ENCODE measurements at regions not wholly inside any gene's neighbourhood (a gene's known extent, or its start where the extent isn't known, plus 50 kb on each side); places are given as distances from the start of the nearest gene placed in this dataset.

DNA sequence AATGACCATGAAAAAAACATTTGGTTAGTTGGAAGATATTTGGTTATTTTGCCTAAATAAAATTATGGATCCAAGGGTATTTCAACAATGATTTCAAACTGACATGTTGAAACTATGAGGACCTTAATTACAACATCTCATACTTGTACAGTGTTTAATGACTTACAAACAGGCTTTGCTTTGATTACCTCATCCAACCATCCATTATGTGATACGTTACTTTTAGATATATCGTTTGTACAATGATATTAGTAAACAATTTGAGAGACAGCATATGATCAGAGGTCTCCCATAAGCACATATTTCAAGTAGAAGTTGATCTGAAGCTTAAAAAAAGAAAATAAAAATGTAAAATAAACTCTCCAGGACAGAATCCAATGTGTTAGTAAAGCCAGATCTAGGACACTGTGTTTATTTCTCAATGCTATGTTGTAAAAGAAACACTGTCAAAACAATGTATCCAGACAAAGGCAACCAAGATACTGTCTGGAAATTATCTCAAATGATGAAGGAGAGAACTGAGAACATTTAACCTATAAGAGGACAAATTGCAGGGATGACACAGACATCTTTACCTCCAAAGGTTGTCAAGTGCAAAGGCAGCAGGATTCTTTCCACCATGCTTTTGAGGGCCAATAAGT lies 116.0 kb upstream of the TARS1 start:
- TF ChIP-seq, protein P1, sequence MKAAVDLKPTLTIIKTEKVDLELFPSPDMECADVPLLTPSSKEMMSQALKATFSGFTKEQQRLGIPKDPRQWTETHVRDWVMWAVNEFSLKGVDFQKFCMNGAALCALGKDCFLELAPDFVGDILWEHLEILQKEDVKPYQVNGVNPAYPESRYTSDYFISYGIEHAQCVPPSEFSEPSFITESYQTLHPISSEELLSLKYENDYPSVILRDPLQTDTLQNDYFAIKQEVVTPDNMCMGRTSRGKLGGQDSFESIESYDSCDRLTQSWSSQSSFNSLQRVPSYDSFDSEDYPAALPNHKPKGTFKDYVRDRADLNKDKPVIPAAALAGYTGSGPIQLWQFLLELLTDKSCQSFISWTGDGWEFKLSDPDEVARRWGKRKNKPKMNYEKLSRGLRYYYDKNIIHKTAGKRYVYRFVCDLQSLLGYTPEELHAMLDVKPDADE (IDR thresholded peaks at IDR 0.05) = no peak
- TF ChIP-seq, protein P2, sequence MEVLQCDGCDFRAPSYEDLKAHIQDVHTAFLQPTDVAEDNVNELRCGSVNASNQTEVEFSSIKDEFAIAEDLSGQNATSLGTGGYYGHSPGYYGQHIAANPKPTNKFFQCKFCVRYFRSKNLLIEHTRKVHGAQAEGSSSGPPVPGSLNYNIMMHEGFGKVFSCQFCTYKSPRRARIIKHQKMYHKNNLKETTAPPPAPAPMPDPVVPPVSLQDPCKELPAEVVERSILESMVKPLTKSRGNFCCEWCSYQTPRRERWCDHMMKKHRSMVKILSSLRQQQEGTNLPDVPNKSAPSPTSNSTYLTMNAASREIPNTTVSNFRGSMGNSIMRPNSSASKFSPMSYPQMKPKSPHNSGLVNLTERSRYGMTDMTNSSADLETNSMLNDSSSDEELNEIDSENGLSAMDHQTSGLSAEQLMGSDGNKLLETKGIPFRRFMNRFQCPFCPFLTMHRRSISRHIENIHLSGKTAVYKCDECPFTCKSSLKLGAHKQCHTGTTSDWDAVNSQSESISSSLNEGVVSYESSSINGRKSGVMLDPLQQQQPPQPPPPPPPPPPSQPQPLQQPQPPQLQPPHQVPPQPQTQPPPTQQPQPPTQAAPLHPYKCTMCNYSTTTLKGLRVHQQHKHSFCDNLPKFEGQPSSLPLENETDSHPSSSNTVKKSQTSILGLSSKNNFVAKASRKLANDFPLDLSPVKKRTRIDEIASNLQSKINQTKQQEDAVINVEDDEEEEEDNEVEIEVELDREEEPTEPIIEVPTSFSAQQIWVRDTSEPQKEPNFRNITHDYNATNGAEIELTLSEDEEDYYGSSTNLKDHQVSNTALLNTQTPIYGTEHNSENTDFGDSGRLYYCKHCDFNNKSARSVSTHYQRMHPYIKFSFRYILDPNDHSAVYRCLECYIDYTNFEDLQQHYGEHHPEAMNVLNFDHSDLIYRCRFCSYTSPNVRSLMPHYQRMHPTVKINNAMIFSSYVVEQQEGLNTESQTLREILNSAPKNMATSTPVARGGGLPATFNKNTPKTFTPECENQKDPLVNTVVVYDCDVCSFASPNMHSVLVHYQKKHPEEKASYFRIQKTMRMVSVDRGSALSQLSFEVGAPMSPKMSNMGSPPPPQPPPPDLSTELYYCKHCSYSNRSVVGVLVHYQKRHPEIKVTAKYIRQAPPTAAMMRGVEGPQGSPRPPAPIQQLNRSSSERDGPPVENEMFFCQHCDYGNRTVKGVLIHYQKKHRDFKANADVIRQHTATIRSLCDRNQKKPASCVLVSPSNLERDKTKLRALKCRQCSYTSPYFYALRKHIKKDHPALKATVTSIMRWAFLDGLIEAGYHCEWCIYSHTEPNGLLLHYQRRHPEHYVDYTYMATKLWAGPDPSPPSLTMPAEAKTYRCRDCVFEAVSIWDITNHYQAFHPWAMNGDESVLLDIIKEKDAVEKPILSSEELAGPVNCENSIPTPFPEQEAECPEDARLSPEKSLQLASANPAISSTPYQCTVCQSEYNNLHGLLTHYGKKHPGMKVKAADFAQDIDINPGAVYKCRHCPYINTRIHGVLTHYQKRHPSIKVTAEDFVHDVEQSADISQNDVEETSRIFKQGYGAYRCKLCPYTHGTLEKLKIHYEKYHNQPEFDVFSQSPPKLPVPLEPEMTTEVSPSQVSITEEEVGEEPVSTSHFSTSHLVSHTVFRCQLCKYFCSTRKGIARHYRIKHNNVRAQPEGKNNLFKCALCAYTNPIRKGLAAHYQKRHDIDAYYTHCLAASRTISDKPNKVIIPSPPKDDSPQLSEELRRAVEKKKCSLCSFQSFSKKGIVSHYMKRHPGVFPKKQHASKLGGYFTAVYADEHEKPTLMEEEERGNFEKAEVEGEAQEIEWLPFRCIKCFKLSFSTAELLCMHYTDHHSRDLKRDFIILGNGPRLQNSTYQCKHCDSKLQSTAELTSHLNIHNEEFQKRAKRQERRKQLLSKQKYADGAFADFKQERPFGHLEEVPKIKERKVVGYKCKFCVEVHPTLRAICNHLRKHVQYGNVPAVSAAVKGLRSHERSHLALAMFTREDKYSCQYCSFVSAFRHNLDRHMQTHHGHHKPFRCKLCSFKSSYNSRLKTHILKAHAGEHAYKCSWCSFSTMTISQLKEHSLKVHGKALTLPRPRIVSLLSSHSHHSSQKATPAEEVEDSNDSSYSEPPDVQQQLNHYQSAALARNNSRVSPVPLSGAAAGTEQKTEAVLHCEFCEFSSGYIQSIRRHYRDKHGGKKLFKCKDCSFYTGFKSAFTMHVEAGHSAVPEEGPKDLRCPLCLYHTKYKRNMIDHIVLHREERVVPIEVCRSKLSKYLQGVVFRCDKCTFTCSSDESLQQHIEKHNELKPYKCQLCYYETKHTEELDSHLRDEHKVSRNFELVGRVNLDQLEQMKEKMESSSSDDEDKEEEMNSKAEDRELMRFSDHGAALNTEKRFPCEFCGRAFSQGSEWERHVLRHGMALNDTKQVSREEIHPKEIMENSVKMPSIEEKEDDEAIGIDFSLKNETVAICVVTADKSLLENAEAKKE (CRISPR knock-in tag; IDR thresholded peaks at IDR 0.05) = no peak
- TF ChIP-seq, protein P3, sequence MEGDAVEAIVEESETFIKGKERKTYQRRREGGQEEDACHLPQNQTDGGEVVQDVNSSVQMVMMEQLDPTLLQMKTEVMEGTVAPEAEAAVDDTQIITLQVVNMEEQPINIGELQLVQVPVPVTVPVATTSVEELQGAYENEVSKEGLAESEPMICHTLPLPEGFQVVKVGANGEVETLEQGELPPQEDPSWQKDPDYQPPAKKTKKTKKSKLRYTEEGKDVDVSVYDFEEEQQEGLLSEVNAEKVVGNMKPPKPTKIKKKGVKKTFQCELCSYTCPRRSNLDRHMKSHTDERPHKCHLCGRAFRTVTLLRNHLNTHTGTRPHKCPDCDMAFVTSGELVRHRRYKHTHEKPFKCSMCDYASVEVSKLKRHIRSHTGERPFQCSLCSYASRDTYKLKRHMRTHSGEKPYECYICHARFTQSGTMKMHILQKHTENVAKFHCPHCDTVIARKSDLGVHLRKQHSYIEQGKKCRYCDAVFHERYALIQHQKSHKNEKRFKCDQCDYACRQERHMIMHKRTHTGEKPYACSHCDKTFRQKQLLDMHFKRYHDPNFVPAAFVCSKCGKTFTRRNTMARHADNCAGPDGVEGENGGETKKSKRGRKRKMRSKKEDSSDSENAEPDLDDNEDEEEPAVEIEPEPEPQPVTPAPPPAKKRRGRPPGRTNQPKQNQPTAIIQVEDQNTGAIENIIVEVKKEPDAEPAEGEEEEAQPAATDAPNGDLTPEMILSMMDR (conservative IDR thresholded peaks at IDR 0.05; ENCODE audit: low read depth in 2 of 2) = no peak
- TF ChIP-seq STAT1 (IDR thresholded peaks at IDR 0.05; ENCODE audit: unreplicated experiment) (no peak), ZNF331 (CRISPR knock-in tag; IDR thresholded peaks at IDR 0.05; ENCODE audit: low read depth) (no peak), CREB1 (CRISPR knock-in tag; IDR thresholded peaks at IDR 0.05; ENCODE audit: low read depth) (no peak), EZH2phosphoT487 (IDR thresholded peaks at IDR 0.05; ENCODE audit: unreplicated experiment) (no peak)
- TF ChIP-seq, protein P4, sequence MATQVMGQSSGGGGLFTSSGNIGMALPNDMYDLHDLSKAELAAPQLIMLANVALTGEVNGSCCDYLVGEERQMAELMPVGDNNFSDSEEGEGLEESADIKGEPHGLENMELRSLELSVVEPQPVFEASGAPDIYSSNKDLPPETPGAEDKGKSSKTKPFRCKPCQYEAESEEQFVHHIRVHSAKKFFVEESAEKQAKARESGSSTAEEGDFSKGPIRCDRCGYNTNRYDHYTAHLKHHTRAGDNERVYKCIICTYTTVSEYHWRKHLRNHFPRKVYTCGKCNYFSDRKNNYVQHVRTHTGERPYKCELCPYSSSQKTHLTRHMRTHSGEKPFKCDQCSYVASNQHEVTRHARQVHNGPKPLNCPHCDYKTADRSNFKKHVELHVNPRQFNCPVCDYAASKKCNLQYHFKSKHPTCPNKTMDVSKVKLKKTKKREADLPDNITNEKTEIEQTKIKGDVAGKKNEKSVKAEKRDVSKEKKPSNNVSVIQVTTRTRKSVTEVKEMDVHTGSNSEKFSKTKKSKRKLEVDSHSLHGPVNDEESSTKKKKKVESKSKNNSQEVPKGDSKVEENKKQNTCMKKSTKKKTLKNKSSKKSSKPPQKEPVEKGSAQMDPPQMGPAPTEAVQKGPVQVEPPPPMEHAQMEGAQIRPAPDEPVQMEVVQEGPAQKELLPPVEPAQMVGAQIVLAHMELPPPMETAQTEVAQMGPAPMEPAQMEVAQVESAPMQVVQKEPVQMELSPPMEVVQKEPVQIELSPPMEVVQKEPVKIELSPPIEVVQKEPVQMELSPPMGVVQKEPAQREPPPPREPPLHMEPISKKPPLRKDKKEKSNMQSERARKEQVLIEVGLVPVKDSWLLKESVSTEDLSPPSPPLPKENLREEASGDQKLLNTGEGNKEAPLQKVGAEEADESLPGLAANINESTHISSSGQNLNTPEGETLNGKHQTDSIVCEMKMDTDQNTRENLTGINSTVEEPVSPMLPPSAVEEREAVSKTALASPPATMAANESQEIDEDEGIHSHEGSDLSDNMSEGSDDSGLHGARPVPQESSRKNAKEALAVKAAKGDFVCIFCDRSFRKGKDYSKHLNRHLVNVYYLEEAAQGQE (IDR thresholded peaks at IDR 0.05; ENCODE audit: unreplicated experiment) = no peak

Data from GM23338 (cell line).